K562 (cell line): ENCODE measurements at regions not wholly inside any gene's neighbourhood (a gene's known extent, or its start where the extent isn't known, plus 50 kb on each side); places are given as distances from the start of the nearest gene placed in this dataset.
A peak's percentile ranks its signal among the peaks of the same experiment; 100 is the strongest.

Source experiments
- CEBPG ChIP-seq, 3 experiments: fragments of 200-800 bp in 1 of 3; sonication (Bioruptor generic) in 1 of 3; sonication (generic) in 1 of 3; formaldehyde crosslinking in 1 of 3; IDR thresholded peaks in 2 of 3; conservative IDR thresholded peaks in 1 of 3; 2 replicates each; pipeline versions ENCODE4 v1.6.1 to v1.8.0; 2016 to 2022; ENCODE audit warnings: missing compliant biosample characterization in 2 of 3, missing genetic modification characterization in 2 of 3, mild to moderate bottlenecking in 1 of 3, missing genetic modification reagents in 1 of 3
- CREB3 ChIP-seq: fragments of 450-650 bp; conservative IDR thresholded peaks from 2 replicates; pipeline ENCODE4 v1.6.1; 2016; ENCODE audit warnings: missing genetic modification characterization, low read depth, mild to moderate bottlenecking, missing compliant biosample characterization, moderate library complexity
- CREM ChIP-seq: IDR thresholded peaks from 2 replicates; pipeline ENCODE4 v1.6.1; 2014; ENCODE audit warnings: antibody characterized with exemption, low read depth
- CTCF ChIP-seq, 3 experiments: IDR thresholded peaks in 2 of 3; conservative IDR thresholded peaks in 1 of 3; 2 replicates each; pipeline ENCODE4 v1.5.1; 2011 to 2012; ENCODE audit warnings: low read length in 3 of 3, mild to moderate bottlenecking in 3 of 3, control low read depth in 2 of 3, improper control_type of control experiment in 1 of 3, inconsistent platforms in 1 of 3, low read depth in 1 of 3, mixed read lengths in 1 of 3, moderate library complexity in 1 of 3; ENCODE audit not compliant: insufficient read depth in 2 of 3
- EP300 ChIP-seq: IDR thresholded peaks from 2 replicates; pipeline ENCODE4 v1.6.1; 2012; ENCODE audit warnings: low read length, improper control_type of control experiment
- EWSR1 ChIP-seq: fragments of 450-650 bp; IDR thresholded peaks from 2 replicates; pipeline ENCODE4 v1.6.1; 2018; ENCODE audit warnings: borderline replicate concordance, mild to moderate bottlenecking, low read depth, moderate library complexity; ENCODE audit not compliant: partially characterized antibody
- GABPA ChIP-seq: fragments of 200-800 bp; sonication (Bioruptor generic); conservative IDR thresholded peaks from 2 replicates; pipeline ENCODE4 v1.6.1; 2016; ENCODE audit warnings: low read depth, missing genetic modification characterization, missing compliant biosample characterization
- HDAC6 ChIP-seq: IDR thresholded peaks from 2 replicates; pipeline ENCODE4 v1.6.1; 2012; ENCODE audit warnings: low read depth, mild to moderate bottlenecking, control low read depth, inconsistent platforms, low read length, moderate library complexity
- MAFK ChIP-seq: IDR thresholded peaks from 2 replicates; pipeline ENCODE4 v1.6.1; 2011; ENCODE audit warnings: low read length, improper control_type of control experiment
- NCOA2 ChIP-seq, 2 experiments: fragments of 450-650 bp; IDR thresholded peaks; 2 replicates each; pipeline ENCODE4 v1.6.1; 2018; ENCODE audit warnings: mild to moderate bottlenecking in 2 of 2, moderate library complexity in 1 of 2; ENCODE audit not compliant: partially characterized antibody in 2 of 2
- POLR2A ChIP-seq: fragments of 450-650 bp; conservative IDR thresholded peaks from 2 replicates; pipeline ENCODE4 v1.6.1; 2016
- RAD21 ChIP-seq, 2 experiments: fragments of 250-450 bp in 1 of 2; fragments of 450-650 bp in 1 of 2; sonication (Bioruptor Pico) in 1 of 2; formaldehyde crosslinking in 1 of 2; IDR thresholded peaks in 1 of 2; conservative IDR thresholded peaks in 1 of 2; 2 replicates each; pipeline versions ENCODE4 v1.4.0 to v1.8.0; 2020 to 2022; ENCODE audit warnings: mild to moderate bottlenecking in 2 of 2, moderate library complexity in 1 of 2
- ZNF274 ChIP-seq: IDR thresholded peaks from 2 replicates; pipeline ENCODE4 v1.6.1; 2011; ENCODE audit warnings: low read depth, mild to moderate bottlenecking, low read length, moderate library complexity, borderline replicate concordance
- ZNF436 ChIP-seq: fragments of 250-450, 450-650 bp; sonication (Bioruptor Pico); formaldehyde crosslinking; IDR thresholded peaks from 2 replicates; pipeline ENCODE4 v1.7.0; 2020; ENCODE audit warnings: mild to moderate bottlenecking

- TF ChIP-seq EWSR1 (no peak), CTCF (IDR thresholded peaks at IDR 0.05 in 2 of 3, conservative IDR thresholded peaks at IDR 0.05 in 1 of 3; ENCODE audit: insufficient read depth in 2 of 3, low read depth in 1 of 3, low read length in 3 of 3) (no peak), GABPA (tag) (no peak), CEBPG (CRISPR knock-in tag; IDR thresholded peaks at IDR 0.05) (no peak), CEBPG (tag; conservative IDR thresholded peaks at IDR 0.05 in 1 of 2, IDR thresholded peaks at IDR 0.05 in 1 of 2) (peak in 1 of 2 experiments; percentile 76; a peak in 2 of 4 replicates), MAFK (no peak), ZNF436 (CRISPR knock-in tag) (no peak), CREB3 (no peak), EP300 (no peak), RAD21 (CRISPR knock-in tag; conservative IDR thresholded peaks at IDR 0.05 in 1 of 2, IDR thresholded peaks at IDR 0.05 in 1 of 2) (no peak), ZNF274 (no peak), HDAC6 (no peak), NCOA2 (IDR thresholded peaks at IDR 0.05; ENCODE audit: partially characterized antibody in 2 of 2) (no peak), CREM (no peak), POLR2A (no peak)
Measured at GRCh38 chr11:116471608-116472256, 301.1 kb downstream of the BUD13 start.
